A549 (cell line): ENCODE measurements at regions not wholly inside any gene's neighbourhood (a gene's known extent, or its start where the extent isn't known, plus 50 kb on each side); places are given as distances from the start of the nearest gene placed in this dataset.

Experiments
- ATAC-seq, 2 experiments: fragments of 200-7000 bp in 1 of 2; fragments of >200 bp in 1 of 2; cut with Nextera tagmentation in 1 of 2; cut with Tn5 transposase in 1 of 2; 3 replicates each; pipeline versions ENCODE4 v1.8.0 to v1.9.1; 2018 to 2020; ENCODE audit warnings: mild to moderate bottlenecking in 1 of 2, moderate library complexity in 1 of 2
- CTCF ChIA-PET: fragments of 300-600 bp; sonication (Branson Sonifier 250); formaldehyde crosslinking; extraction: SDS; loops from one replicate; lab custom pipeline; 2021; ENCODE audit warnings: antibody characterized with exemption, inconsistent platforms; lab: Yijun Ruan, JAX
- POLR2A ChIA-PET: fragments of 350-600 bp; formaldehyde crosslinking; extraction: SDS; loops from one replicate; lab custom pipeline; 2021; ENCODE audit warnings: antibody characterized with exemption, inconsistent platforms; lab: Yijun Ruan, JAX
- DNase-seq, 2 experiments: peaks; one replicate each; pipeline versions ENCODE4 v3.0.0 to v3.0.0-alpha.2; 2011 to 2016; ENCODE audit warnings: low read depth in 1 of 2, low spot score in 1 of 2
- FAIRE-seq: peaks from 2 replicates; lab custom pipeline; 2011; peaks lifted over from hg19 to GRCh38; lab: Jason Lieb, UNC
- H3K27ac ChIP-seq, 2 experiments: fragments of >200 bp; sonication (Bioruptor Twin); formaldehyde crosslinking; 3 replicates each; pipeline ENCODE4 v1.5.1; 2016 to 2017
- H3K4me1 ChIP-seq: fragments of >200 bp; sonication (Bioruptor Twin); formaldehyde crosslinking; 3 replicates; pipeline ENCODE4 v1.6.1; 2016
- H3K4me2 ChIP-seq: fragments of >200 bp; sonication (Bioruptor Twin); formaldehyde crosslinking; 3 replicates; pipeline ENCODE4 v1.6.1; 2016
- H3K4me3 ChIP-seq: fragments of >200 bp; sonication (Bioruptor Twin); formaldehyde crosslinking; 3 replicates; pipeline ENCODE4 v1.5.1; 2016
- H3K9me3 ChIP-seq: fragments of >200 bp; sonication (Bioruptor Twin); formaldehyde crosslinking; 3 replicates; pipeline ENCODE4 v1.6.1; 2016
- CBX2 ChIP-seq: fragments of 200-600 bp; sonication (generic); IDR thresholded peaks from 2 replicates; pipeline ENCODE4 v1.6.1; 2016; ENCODE audit warnings: low read depth, mild to moderate bottlenecking, borderline replicate concordance
- CHD2 ChIP-seq: fragments of 150-350 bp; IDR thresholded peaks from 2 replicates; pipeline ENCODE4 v1.6.1; 2014; ENCODE audit warnings: low read length; ENCODE audit not compliant: partially characterized antibody
- CHD4 ChIP-seq: fragments of 200-600 bp; sonication (generic); IDR thresholded peaks from 2 replicates; pipeline ENCODE4 v1.6.1; 2016; ENCODE audit warnings: antibody characterized with exemption, mild to moderate bottlenecking, borderline replicate concordance
- E2F6 ChIP-seq: IDR thresholded peaks from 2 replicates; pipeline ENCODE4 v1.6.1; 2012; ENCODE audit warnings: low read depth, borderline replicate concordance
- ESRRA ChIP-seq: fragments of 150-350 bp; IDR thresholded peaks from 2 replicates; pipeline ENCODE4 v1.6.1; 2014; ENCODE audit warnings: mild to moderate bottlenecking, low read length, borderline replicate concordance
- FOSB ChIP-seq: fragments of 250-450 bp; sonication (Bioruptor Pico); IDR thresholded peaks from 2 replicates; pipeline ENCODE4 v1.5.0; 2020; ENCODE audit warnings: mild to moderate bottlenecking, moderate library complexity
- FOSL2 ChIP-seq, 2 experiments: fragments of 450-650 bp in 1 of 2; fragments of >200 bp in 1 of 2; sonication (Bioruptor Twin) in 1 of 2; formaldehyde crosslinking; IDR thresholded peaks; 2 replicates each; pipeline versions ENCODE4 v1.5.0 to v1.6.1; 2016 to 2020; ENCODE audit warnings: mild to moderate bottlenecking in 1 of 2, moderate library complexity in 1 of 2
- GATA3 ChIP-seq: IDR thresholded peaks from 2 replicates; pipeline ENCODE4 v1.6.1; 2012; ENCODE audit warnings: borderline replicate concordance
- HDAC2 ChIP-seq: fragments of 200-600 bp; sonication (generic); IDR thresholded peaks from 2 replicates; pipeline ENCODE4 v1.6.1; 2016
- HMGXB4 ChIP-seq: fragments of 250-450 bp; sonication (Bioruptor Pico); IDR thresholded peaks from 2 replicates; pipeline ENCODE4 v1.5.0; 2021; ENCODE audit warnings: mild to moderate bottlenecking, moderate library complexity, borderline replicate concordance
- HOXA7 ChIP-seq: fragments of 250-450 bp; sonication (Bioruptor Pico); IDR thresholded peaks from 2 replicates; pipeline ENCODE4 v1.5.0; 2020; ENCODE audit warnings: mild to moderate bottlenecking, moderate library complexity
- HOXB13 ChIP-seq: fragments of 250-450 bp; sonication (Bioruptor Pico); IDR thresholded peaks from 2 replicates; pipeline ENCODE4 v1.5.0; 2020; ENCODE audit warnings: low read depth, mild to moderate bottlenecking, moderate library complexity
- HOXB5 ChIP-seq: fragments of 250-450 bp; sonication (Bioruptor Pico); IDR thresholded peaks from 2 replicates; pipeline ENCODE4 v1.5.0; 2020; ENCODE audit warnings: mild to moderate bottlenecking, moderate library complexity
- JUN ChIP-seq, 2 experiments: fragments of >200 bp; sonication (Bioruptor Twin); formaldehyde crosslinking; IDR thresholded peaks; 2 replicates in 1 of 2; 3 replicates in 1 of 2; pipeline ENCODE4 v1.6.1; 2016 to 2017
- JUNB ChIP-seq: fragments of >200 bp; sonication (Bioruptor Twin); formaldehyde crosslinking; IDR thresholded peaks from 2 replicates; pipeline ENCODE4 v1.6.1; 2016
- KDM1A ChIP-seq: fragments of 200-600 bp; sonication (generic); IDR thresholded peaks from 2 replicates; pipeline ENCODE4 v1.6.1; 2016; ENCODE audit warnings: low read depth, mild to moderate bottlenecking
- KDM5A ChIP-seq: fragments of 200-600 bp; sonication (generic); IDR thresholded peaks from 2 replicates; pipeline ENCODE4 v1.6.1; 2016; ENCODE audit warnings: antibody characterized with exemption, mild to moderate bottlenecking
- MAZ ChIP-seq: fragments of 150-350 bp; IDR thresholded peaks from 2 replicates; pipeline ENCODE4 v1.6.1; 2014; ENCODE audit warnings: antibody characterized with exemption, low read depth, low read length, borderline replicate concordance
- NFE2L2 ChIP-seq: fragments of 150-350 bp; conservative IDR thresholded peaks from 2 replicates; pipeline ENCODE4 v1.6.1; 2014; ENCODE audit warnings: low read length
- NPAS2 ChIP-seq: fragments of 250-450 bp; sonication (Bioruptor Pico); IDR thresholded peaks from 2 replicates; pipeline ENCODE4 v1.8.0; 2022; ENCODE audit warnings: mild to moderate bottlenecking, moderate library complexity, borderline replicate concordance
- PBX3 ChIP-seq: IDR thresholded peaks from 2 replicates; pipeline ENCODE4 v1.6.1; 2012
- PHF8 ChIP-seq: fragments of 200-600 bp; sonication (generic); IDR thresholded peaks from 2 replicates; pipeline ENCODE4 v1.6.1; 2016; ENCODE audit warnings: low read depth, mild to moderate bottlenecking, antibody characterized with exemption, moderate library complexity, borderline replicate concordance
- POLR2A ChIP-seq: IDR thresholded peaks from 2 replicates; pipeline ENCODE4 v1.6.1; 2012; ENCODE audit warnings: mild to moderate bottlenecking, low read length
- RFX5 ChIP-seq: fragments of 450-650 bp; IDR thresholded peaks from 2 replicates; pipeline ENCODE4 v1.7.1; 2014; ENCODE audit warnings: antibody characterized with exemption, mild to moderate bottlenecking, moderate library complexity
- SREBF2 ChIP-seq: fragments of 450-650 bp; IDR thresholded peaks from 2 replicates; pipeline ENCODE4 v1.6.1; 2014; ENCODE audit warnings: mild to moderate bottlenecking, moderate library complexity
- TFCP2L1 ChIP-seq: fragments of 250-450 bp; sonication (Bioruptor Pico); IDR thresholded peaks from 2 replicates; pipeline ENCODE4 v1.5.0; 2021; ENCODE audit warnings: mild to moderate bottlenecking
- TP53 ChIP-seq: fragments of 250-450 bp; sonication (Bioruptor Pico); IDR thresholded peaks from 2 replicates; pipeline ENCODE4 v1.5.0; 2021; ENCODE audit warnings: mild to moderate bottlenecking, moderate library complexity
- ZFP36 ChIP-seq: fragments of 450-650 bp; IDR thresholded peaks from 2 replicates; pipeline ENCODE4 v1.6.1; 2014; ENCODE audit warnings: borderline replicate concordance; ENCODE audit not compliant: partially characterized antibody
- WGBS: methylation state at CpG from one replicate; pipeline ENCODE4 v1.1.6; 2017; ENCODE audit errors: missing lambda C conversion rate; 5-methylcytosine and 5-hydroxymethylcytosine counted together

- no peak overlapping the region for H3K27ac ChIP-seq
- no peak for TF ChIP-seq CHD4
- TF ChIP-seq MAZ, result no peak
- no peak for TF ChIP-seq NFE2L2
- TF ChIP-seq HOXB13 (CRISPR knock-in tag), result no peak
- TF ChIP-seq E2F6, result no peak
- TF ChIP-seq JUN (IDR thresholded peaks at IDR 0.05), result no peak
- no peak for TF ChIP-seq CHD2
- no peak for TF ChIP-seq POLR2A
- no peak for TF ChIP-seq FOSL2 (IDR thresholded peaks at IDR 0.05)
- no peak for TF ChIP-seq FOSL2 (CRISPR knock-in tag; IDR thresholded peaks at IDR 0.05)
- TF ChIP-seq FOSB (CRISPR knock-in tag), result no peak
- TF ChIP-seq HDAC2, result no peak
- no peak for TF ChIP-seq ZFP36
- TF ChIP-seq PBX3, result no peak
- no peak for TF ChIP-seq CBX2
- TF ChIP-seq GATA3, result no peak
- TF ChIP-seq, all 56 proteins: peak for 0
- CTCF ChIA-PET, result no interaction called here
- H3K9me3 ChIP-seq, result no peaks in the 10 kb centered on the region
- POLR2A ChIA-PET, result no interaction called here
- ATAC-seq (no peak), FAIRE-seq (no peak), DNase-seq (no peak)
- H3K4me1 ChIP-seq, result no peaks in the 10 kb centered on the region
- 42% methylated on average over 6 of the region's 6 CpGs for WGBS
- no peak overlapping the region for H3K4me3 ChIP-seq
- H3K4me2 ChIP-seq, result no peak overlapping the region
Observed at GRCh38 chr9:15018096-15018637, 107.9 kb upstream of the FREM1 start.

GRCh38 chr9:15010581-15010980, 100.4 kb upstream of the FREM1 start:
- no peak for DNase-seq
- Histone ChIP-seq H3K4me1 (no peaks in the 10 kb centered on the region), H3K4me2 (no peak overlapping the region), H3K9me3 (no peaks in the 10 kb centered on the region), H3K4me3 (no peak overlapping the region), H3K27ac (no peak overlapping the region)
- CTCF ChIA-PET, result no interaction called here
- POLR2A ChIA-PET, result no interaction called here
- no peak for ATAC-seq
- no peak for TF ChIP-seq HOXA7 (CRISPR knock-in tag)
- FAIRE-seq, result no peak

- TF ChIP-seq JUN (IDR thresholded peaks at IDR 0.05) (no peak), KDM5A (no peak), POLR2A (no peak), PBX3 (no peak), TFCP2L1 (no peak), CBX2 (no peak), ESRRA (no peak), TP53 (no peak), JUNB (no peak), HMGXB4 (CRISPR knock-in tag) (no peak), RFX5 (no peak), NPAS2 (no peak), HOXA7 (CRISPR knock-in tag) (no peak), KDM1A (no peak), NFE2L2 (no peak), HOXB5 (no peak), MAZ (no peak), PHF8 (no peak), SREBF2 (no peak)
- DNase-seq, result no peak
- Histone ChIP-seq H3K27ac (no peak overlapping the region), H3K4me2 (no peak overlapping the region), H3K4me3 (no peak overlapping the region), H3K4me1 (no peaks in the 10 kb centered on the region), H3K9me3 (no peaks in the 10 kb centered on the region)
- CTCF ChIA-PET, result interaction anchor here (0.6 kb wide), 1 partner anchor 203 kb away, joined by 3 read pairs; no protein-coding TSS in a partner anchor
- no peak for FAIRE-seq
- POLR2A ChIA-PET, result no interaction called here
- 0% methylated on average over 1 of the region's 1 CpG for WGBS
- ATAC-seq, result no peak
Observed at GRCh38 chr9:15007698-15008097, 97.5 kb upstream of the FREM1 start.
